Loucy (cell line): ENCODE measurements at regions not wholly inside any gene's neighbourhood (a gene's known extent, or its start where the extent isn't known, plus 50 kb on each side); places are given as distances from the start of the nearest gene placed in this dataset.

Experiments used
- H2AFZ ChIP-seq: fragments of 200-600 bp; sonication (generic); 2 replicates; pipeline ENCODE4 v1.6.0; 2016; ENCODE audit warnings: antibody characterized with exemption, mild to moderate bottlenecking, low read length, moderate library complexity
- H3F3A ChIP-seq: fragments of 200-600 bp; 2 replicates; pipeline ENCODE4 v1.6.0; 2016; ENCODE audit warnings: antibody characterized with exemption, low read depth, mild to moderate bottlenecking
- H3K27me3 ChIP-seq: fragments of 200-600 bp; sonication (generic); 2 replicates; pipeline ENCODE4 v1.6.1; 2014; ENCODE audit warnings: low read length, mild to moderate bottlenecking; ENCODE audit not compliant: insufficient read depth, poor library complexity, severe bottlenecking
- H3K36me3 ChIP-seq: fragments of 200-600 bp; sonication (generic); 2 replicates; pipeline ENCODE4 v1.6.1; 2016; ENCODE audit warnings: low read length; ENCODE audit not compliant: insufficient read depth
- H3K4me1 ChIP-seq: fragments of 200-600 bp; sonication (generic); 2 replicates; pipeline ENCODE4 v1.5.1; 2014; ENCODE audit warnings: low read length, mild to moderate bottlenecking; ENCODE audit not compliant: insufficient read depth, poor library complexity, severe bottlenecking
- H3K4me2 ChIP-seq: fragments of 200-600 bp; sonication (generic); 2 replicates; pipeline ENCODE4 v1.6.0; 2014; ENCODE audit warnings: antibody characterized with exemption, low read length, low read depth, mild to moderate bottlenecking; ENCODE audit not compliant: poor library complexity, severe bottlenecking
- H3K4me3 ChIP-seq: fragments of 200-600 bp; sonication (generic); 2 replicates; pipeline ENCODE4 v1.5.1; 2014; ENCODE audit warnings: low read length, mild to moderate bottlenecking, mixed read lengths; ENCODE audit not compliant: poor library complexity, severe bottlenecking
- H3K79me2 ChIP-seq: fragments of 200-600 bp; sonication (generic); 2 replicates; pipeline ENCODE4 v1.6.1; 2014; ENCODE audit warnings: low read length; ENCODE audit not compliant: insufficient read depth
- H3K9ac ChIP-seq: fragments of 200-600 bp; sonication (generic); 2 replicates; pipeline ENCODE4 v1.6.0; 2014; ENCODE audit warnings: mild to moderate bottlenecking, low read depth, low read length, moderate library complexity; ENCODE audit not compliant: poor library complexity, severe bottlenecking
- H3K9me2 ChIP-seq: fragments of 200-600 bp; sonication (generic); replicated peaks from 2 replicates; pipeline ENCODE4 v1.6.1; 2016; ENCODE audit warnings: low read depth, low read length, mixed read lengths
- H3K9me3 ChIP-seq: fragments of 200-600 bp; sonication (generic); 2 replicates; pipeline ENCODE4 v1.6.1; 2014; ENCODE audit warnings: mild to moderate bottlenecking, antibody characterized with exemption, low read length, low read depth; ENCODE audit not compliant: insufficient read depth
- H4K20me1 ChIP-seq: fragments of 200-600 bp; sonication (generic); 2 replicates; pipeline ENCODE4 v1.6.0; 2014; ENCODE audit warnings: antibody characterized with exemption, low read length, mild to moderate bottlenecking; ENCODE audit not compliant: insufficient read depth, poor library complexity, severe bottlenecking
- EZH2phosphoT487 ChIP-seq: fragments of 200-600 bp; IDR thresholded peaks from 2 replicates; pipeline ENCODE4 v1.6.1; 2018; ENCODE audit warnings: antibody characterized with exemption, mild to moderate bottlenecking, moderate library complexity, borderline replicate concordance
- TF ChIP-seq, protein P1 (sequence below): fragments of 200-600 bp; sonication (generic); conservative IDR thresholded peaks from 2 replicates; pipeline ENCODE4 v1.5.1; 2014; ENCODE audit warnings: mild to moderate bottlenecking, antibody characterized with exemption, low read length

- H2AFZ ChIP-seq: no peak overlapping the region
- no peak overlapping the region for H3K4me3 ChIP-seq
Measured at GRCh38 chr5:126020770-126021169, 402.4 kb upstream of the GRAMD2B start.

GRCh38 chr5:126023994-126024441 lies 399.2 kb upstream of the GRAMD2B start:
- no peak overlapping the region for H3K4me3 ChIP-seq
- H3K9me3 ChIP-seq: no peaks in the 10 kb centered on the region
- no peaks in the 10 kb centered on the region for H3K79me2 ChIP-seq
- H3K36me3 ChIP-seq: no peaks in the 10 kb centered on the region
- no peaks in the 10 kb centered on the region for H3K27me3 ChIP-seq
- H3K4me2 ChIP-seq: no peak overlapping the region
- no peaks in the 10 kb centered on the region for H3K4me1 ChIP-seq
- H4K20me1 ChIP-seq: no peaks in the 10 kb centered on the region
- no peak overlapping the region for H2AFZ ChIP-seq
- no peaks in the 10 kb centered on the region for H3K9me2 ChIP-seq
- H3F3A ChIP-seq: no peaks in the 10 kb centered on the region
- no peak overlapping the region for H3K9ac ChIP-seq
- TF ChIP-seq, protein P1, sequence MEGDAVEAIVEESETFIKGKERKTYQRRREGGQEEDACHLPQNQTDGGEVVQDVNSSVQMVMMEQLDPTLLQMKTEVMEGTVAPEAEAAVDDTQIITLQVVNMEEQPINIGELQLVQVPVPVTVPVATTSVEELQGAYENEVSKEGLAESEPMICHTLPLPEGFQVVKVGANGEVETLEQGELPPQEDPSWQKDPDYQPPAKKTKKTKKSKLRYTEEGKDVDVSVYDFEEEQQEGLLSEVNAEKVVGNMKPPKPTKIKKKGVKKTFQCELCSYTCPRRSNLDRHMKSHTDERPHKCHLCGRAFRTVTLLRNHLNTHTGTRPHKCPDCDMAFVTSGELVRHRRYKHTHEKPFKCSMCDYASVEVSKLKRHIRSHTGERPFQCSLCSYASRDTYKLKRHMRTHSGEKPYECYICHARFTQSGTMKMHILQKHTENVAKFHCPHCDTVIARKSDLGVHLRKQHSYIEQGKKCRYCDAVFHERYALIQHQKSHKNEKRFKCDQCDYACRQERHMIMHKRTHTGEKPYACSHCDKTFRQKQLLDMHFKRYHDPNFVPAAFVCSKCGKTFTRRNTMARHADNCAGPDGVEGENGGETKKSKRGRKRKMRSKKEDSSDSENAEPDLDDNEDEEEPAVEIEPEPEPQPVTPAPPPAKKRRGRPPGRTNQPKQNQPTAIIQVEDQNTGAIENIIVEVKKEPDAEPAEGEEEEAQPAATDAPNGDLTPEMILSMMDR: no peak
- TF ChIP-seq EZH2phosphoT487: no peak

More at GRCh38 chr5:126020770-126021169, 402.4 kb upstream of the GRAMD2B start:
- Histone ChIP-seq H3K9ac (no peak overlapping the region), H3K9me2 (no peaks in the 10 kb centered on the region), H3F3A (no peaks in the 10 kb centered on the region), H3K36me3 (no peaks in the 10 kb centered on the region), H3K9me3 (no peaks in the 10 kb centered on the region), H3K27me3 (no peaks in the 10 kb centered on the region), H3K4me2 (no peak overlapping the region), H3K4me1 (no peaks in the 10 kb centered on the region), H4K20me1 (no peaks in the 10 kb centered on the region), H3K79me2 (no peaks in the 10 kb centered on the region)
- TF ChIP-seq, protein P1: no peak
- no peak for TF ChIP-seq EZH2phosphoT487

DNA sequence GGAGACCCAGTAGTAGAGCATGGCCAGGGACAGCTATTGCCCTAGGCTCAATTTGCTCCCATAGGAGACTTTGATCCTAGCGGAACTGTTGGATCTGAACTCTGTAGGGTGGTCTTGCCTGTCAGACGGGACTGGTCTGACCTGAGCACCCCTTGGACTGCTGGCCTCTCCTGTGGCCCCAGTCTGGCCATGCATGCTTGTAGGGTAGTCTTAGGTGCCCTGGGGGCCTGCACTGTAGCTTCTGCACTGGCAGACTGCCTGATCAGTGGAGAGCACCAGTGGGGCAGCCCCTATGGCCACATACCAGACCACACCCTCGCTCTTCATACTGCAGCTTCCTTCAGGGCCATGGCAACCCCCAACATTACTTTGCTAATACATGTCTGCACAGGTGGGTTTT lies 396.1 kb upstream of the GRAMD2B start:
- H3F3A ChIP-seq: no peaks in the 10 kb centered on the region
- H2AFZ ChIP-seq: no peak overlapping the region
- H4K20me1 ChIP-seq: no peaks in the 10 kb centered on the region
- no peaks in the 10 kb centered on the region for H3K9me2 ChIP-seq
- no peak overlapping the region for H3K9ac ChIP-seq
- H3K27me3 ChIP-seq: no peaks in the 10 kb centered on the region
- no peaks in the 10 kb centered on the region for H3K79me2 ChIP-seq
- H3K9me3 ChIP-seq: no peaks in the 10 kb centered on the region
- no peaks in the 10 kb centered on the region for H3K4me1 ChIP-seq
- no peak overlapping the region for H3K4me3 ChIP-seq
- TF ChIP-seq, protein P1: no peak
- H3K36me3 ChIP-seq: no peaks in the 10 kb centered on the region
- no peak overlapping the region for H3K4me2 ChIP-seq
